ENCODE measurements at regions not wholly inside any gene's neighbourhood (a gene's known extent, or its start where the extent isn't known, plus 50 kb on each side); places are given as distances from the start of the nearest gene placed in this dataset.
"Not testable (repeated sequence)": the region's sequence is repeated elsewhere in the genome, so short reads cannot be mapped to it uniquely, and the experiment has no call there.

DNA sequence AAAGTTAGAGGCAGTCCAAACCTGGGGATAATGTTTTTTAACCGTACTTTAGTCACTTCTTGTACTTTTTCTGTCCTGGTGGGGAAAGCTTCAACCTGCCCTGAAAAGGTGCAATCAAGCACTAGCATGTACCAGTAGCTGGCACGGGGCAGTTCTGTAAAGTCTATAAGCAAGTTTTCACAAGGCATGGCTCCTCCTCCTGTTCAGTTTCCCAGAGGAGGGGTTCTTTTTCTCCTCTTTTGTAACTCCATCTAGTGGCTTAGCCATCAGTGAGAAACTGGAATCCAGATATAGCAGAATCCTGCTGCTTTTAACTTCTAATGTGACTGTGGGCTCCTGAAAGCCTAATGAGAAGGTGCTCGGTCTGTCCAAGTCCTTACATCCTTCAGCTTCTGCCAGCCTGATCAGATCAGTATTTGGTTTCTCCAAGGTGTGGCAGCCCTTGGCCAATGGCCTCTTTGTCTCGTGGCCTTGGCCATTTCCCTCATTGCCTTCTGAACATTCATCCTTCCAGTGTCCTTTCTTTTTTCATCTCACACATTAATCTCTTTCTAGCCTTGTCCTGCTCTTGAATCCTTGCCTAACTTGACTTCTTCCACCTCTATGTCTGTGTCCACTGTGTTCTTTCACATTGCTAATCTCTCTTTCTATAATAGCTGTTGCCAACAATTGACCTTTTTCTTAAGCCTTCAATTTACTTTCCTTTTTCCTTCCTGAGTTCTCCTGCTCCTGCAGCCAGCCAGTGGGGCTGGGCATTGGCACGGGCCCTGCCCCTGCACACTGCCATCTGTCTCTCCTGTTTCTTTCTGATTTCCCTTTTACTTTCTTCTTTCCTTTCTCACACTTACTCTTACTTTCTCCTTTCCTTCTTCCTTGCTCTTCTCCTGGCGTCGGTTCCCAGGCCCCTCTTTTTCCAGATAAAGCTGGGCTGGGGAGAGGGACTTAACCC lies 222.0 kb upstream of the SYNCRIP start:
- DNase-seq (ENCODE audit: low spot score), result no peak

DNA sequence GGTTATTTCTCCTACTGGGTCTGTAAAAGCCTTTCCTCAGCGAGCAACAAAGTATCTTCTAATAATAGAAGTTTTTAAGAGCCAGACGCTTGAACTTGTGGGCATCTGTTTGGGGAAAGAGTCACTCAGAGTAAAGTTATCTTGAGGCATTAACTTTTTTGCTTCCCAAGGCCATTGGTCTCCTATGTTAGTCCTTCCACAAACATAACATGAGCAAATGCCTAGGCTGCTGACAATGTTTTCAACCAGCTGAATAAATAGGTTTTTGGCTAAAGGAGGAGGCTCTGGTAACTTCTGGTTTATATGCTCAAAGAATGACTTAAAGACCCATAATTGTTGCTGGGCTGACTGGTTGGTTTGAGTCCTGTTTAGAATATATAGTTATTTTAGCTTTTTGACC lies 213.5 kb upstream of the SYNCRIP start:
- DNase-seq (ENCODE audit: low spot score), result no peak

DNA sequence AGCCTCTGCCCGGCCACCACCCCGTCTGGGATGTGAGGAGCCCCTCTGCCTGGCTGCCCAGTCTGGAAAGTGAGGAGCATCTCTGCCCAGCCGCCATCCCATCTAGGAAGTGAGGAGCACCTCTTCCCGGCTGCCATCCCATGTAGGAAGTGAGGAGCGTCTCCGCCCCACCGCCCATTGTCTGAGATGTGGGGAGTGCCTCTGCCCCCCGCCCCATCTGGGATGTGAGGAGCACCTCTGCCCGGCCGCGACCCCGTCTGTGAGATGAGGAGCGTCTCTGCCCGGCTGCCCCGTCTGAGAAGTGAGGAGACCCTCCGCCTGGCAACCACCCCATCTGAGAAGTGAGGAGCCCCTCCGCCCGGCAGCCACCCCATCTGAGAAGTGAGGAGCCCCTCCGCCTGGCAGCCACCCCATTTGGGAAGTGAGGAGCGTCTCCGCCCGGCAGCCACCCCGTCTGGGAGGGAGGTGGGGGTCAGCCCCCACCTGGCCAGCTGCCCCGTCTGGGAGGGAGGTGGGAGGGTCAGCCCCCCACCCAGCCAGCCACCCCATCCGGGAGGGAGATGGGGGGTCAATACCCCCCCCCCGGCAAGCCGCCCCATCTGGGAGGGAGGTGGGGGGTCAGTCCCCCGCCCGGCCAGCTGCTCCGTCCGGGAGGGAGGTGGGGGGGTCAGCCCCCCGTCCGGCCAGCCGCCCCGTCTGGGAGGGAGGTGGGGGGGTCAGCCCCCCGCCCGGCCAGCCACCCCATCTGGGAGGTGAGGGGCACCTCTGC lies 195.8 kb upstream of the SYNCRIP start:
- not testable (repeated sequence) for DNase-seq (ENCODE audit: low spot score)

DNA sequence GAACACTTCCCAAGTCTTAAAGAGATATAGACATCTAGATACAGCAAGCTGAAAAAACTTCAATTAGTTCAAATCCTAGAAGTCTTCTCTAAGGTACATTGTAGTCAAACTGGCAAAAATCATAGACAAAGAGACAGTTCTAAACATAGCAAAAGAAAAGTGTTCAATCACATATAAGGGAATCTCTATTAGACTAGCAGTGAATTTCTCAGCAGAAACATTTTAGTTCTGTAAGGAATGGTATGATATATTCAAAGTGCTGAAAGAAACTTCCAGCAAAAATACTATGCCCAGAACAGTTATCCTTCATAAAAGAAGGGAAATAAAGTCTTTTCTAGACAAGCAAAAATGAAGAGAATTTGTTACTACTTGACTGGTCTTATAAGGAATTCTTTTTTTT lies 186.3 kb upstream of the SYNCRIP start:
- no peak for DNase-seq (ENCODE audit: low spot score)

DNA sequence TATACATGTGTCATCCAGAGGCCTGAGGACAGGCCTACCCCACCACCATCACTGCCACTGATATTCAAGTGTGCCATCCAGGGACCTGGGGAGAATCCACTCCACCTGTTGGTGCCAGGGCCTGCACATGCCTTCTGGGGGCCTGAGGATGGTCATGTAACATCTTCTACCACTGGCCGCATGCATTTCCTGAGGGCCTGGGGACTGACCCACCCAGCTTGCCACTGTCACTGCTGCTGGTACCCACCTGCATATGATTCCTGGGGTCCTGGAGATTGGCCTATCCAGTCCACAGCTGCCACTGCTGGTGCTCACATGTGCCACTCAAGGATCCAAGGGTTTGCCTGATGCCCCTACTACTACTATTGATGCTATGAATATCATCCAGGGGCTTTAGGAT lies 184.3 kb upstream of the SYNCRIP start:
- DNase-seq (ENCODE audit: low spot score), result no peak

DNA sequence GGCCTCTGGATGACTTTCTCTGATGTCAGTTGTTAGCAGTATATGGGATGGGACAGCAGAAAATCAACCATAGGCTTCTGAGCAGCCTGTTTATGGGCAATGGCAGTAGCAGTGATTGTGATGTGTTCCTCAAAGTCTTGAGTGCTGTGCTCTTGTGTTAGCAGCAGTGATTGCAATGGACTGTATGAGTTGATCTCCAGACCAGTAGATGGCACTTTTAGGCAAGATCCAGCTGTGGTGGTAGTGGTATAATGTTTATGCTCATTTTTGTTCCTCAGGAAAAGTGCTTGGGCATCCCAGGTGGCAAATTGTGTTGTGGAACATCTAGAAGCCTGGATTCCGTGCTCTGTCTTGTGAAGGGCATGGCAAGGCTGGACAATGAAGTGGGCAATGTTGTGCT lies 181.6 kb upstream of the SYNCRIP start:
- no peak for DNase-seq (ENCODE audit: low spot score)

DNA sequence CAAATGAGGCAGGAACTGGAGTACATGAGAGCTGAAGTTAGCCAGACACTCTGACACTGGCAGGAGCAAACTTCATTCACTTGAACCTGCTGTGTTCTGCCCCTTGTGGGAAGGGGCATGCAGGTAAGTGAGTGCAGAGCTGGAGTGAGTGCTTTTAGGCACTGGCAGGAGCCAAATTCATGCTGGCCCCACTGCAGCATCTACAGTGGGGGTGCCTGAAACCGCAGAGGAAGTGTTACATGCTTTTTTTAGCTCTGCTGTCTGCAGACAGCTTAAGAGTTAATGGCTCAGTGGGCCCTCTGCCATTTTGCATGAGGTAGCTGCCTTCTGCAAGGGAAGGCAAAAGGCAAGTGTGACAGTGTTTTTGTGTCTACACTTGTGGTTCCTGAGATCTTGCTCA lies 167.9 kb upstream of the SYNCRIP start:
- DNase-seq (ENCODE audit: low spot score), result no peak

DNA sequence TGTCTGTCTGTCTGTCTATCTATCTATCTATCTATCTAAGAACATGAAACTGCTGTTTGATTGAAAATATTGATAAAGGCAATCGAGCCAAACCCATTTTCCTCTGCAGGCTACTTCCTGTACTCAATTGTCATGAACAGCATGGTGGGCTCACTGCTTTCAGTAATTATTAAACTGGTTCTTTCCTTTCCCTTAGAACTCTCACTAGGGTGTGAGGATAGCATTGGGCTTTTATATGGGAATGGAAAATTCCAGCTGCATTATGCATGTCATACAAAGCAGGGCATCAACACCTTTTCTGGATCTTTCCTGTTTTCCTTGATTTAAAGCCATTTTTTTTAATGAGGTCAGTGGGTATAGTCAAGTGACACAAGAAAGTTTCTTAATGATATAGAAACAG lies 161.0 kb upstream of the SYNCRIP start:
- no peak for DNase-seq (ENCODE audit: low spot score)

DNA sequence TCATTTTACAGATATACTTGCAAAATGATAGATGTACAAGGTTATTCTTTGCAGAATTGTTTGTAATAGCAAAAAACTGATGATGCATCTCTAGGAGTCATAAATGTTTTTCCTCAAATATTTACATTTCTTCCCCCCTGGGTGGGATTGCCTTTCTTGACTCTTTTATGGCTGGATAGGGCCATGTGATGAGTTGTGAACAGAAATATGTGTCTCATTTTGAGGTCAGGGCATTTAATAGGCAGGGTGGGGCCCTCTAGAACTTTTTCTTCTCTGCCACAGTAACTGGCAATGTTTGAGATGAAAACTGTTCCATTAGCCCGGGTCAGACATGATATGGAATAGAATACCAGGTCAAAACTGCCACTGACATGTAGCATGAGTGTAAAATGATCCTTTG lies 159.5 kb upstream of the SYNCRIP start:
- no peak for DNase-seq (ENCODE audit: low spot score)

DNA sequence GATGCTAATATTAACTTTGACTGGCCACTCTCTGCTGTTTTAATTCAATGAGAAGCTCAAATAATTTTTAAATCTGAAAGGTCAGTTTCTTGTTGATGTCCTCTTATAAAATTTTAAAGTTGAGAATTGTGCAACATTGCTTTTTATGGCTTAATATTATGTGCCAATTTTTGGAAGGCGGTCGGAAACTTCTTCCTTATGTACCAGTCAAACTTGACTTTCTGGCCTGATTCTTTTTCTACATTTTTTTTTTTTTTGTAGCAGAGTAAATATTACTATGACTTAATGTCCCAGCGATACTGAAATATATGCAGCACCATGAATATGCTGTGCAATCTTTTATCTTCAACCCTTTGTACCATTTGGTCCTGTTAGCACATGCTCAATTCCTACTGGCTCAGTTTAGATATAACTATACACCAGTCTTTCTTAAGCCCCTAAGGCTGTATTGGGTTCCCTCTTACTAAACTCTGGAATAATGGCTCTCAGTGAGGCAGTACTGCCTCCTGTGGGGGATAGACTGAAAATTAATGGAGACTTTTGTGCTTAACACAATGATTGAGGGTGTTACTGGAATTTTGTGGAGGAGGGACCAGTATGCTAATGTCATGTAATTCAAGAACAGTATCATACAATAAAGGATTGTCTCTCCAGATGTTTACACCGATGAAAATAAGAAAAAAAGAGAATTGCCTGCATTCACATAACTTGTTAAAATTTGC lies 156.4 kb upstream of the SYNCRIP start:
- DNase-seq (ENCODE audit: low spot score), result no peak

DNA sequence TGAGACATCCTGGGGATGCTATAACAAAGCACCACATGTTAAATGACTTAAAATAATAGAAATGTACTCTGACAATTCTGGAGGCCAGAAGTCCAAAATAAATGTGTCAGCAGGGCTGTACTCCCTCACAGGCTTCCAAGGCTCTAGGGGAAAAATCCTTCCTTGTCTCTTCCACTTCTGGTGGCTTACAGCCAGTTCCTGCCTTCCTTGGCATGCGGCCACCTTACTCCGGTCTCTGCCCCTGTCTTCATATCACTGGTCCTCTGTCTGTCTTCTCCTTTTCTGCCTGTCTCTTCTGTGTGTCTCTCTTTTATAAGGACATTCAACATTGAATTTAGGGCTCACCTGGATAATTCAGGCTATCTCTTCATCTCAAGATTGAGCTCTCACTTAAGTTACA lies 155.3 kb upstream of the SYNCRIP start:
- DNase-seq (ENCODE audit: low spot score), result no peak

DNA sequence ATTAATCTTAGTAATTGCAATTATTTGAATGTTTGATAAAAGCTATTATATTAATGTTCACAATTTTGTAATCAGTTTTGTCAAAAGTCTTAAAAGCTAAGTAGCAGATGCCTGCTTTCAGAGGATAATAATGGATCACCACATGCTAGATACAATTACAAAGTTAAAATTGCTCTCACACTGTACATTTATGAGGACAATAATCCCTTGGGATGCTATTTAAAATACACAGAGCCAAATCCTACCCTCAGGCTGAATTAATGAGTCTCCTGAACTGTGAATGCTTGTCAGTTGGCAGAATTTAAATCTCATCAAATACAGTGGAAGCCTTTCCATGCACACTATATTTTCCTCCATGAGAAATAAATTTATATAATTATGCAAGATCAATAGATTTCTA lies 153.3 kb upstream of the SYNCRIP start:
- no peak for DNase-seq (ENCODE audit: low spot score)

DNA sequence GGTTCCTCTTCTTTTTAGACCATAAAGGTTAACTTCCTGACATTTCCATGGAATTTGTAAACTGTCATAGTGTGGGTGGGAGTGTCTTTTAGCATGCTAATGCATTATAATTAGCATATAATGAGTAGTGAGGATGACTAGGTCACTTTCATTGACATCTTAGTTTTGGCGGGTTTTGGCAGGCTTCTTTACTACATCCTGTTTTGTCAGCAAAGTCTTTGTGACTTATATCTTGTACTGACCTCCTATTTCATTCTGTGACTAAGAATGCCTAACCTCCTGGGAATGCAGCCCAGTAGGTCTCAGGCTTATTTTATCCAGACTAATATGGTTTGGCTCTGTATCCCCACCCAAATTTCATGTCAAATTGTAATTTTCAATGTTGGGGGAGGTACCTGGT lies 149.6 kb upstream of the SYNCRIP start:
- DNase-seq (ENCODE audit: low spot score), result no peak

DNA sequence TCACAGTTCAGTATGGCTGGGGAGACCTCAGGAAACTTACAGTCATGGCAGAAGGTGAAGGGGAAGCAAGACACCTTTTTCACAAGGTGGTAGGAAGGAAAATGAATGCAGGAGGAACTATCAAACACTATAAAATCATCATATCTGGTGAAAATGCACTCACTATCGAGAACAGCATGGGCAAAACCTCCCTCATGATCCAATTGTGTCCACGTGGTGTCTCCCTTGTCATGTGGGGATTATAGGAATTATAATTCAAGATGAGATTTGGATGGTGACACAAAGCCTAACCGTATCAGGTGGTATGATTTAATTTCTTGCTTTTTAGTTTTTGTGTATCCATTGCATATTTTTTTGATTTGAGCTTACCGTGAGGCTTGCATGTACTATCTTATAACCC lies 133.2 kb upstream of the SYNCRIP start:
- no peak for DNase-seq (ENCODE audit: low spot score)

DNA sequence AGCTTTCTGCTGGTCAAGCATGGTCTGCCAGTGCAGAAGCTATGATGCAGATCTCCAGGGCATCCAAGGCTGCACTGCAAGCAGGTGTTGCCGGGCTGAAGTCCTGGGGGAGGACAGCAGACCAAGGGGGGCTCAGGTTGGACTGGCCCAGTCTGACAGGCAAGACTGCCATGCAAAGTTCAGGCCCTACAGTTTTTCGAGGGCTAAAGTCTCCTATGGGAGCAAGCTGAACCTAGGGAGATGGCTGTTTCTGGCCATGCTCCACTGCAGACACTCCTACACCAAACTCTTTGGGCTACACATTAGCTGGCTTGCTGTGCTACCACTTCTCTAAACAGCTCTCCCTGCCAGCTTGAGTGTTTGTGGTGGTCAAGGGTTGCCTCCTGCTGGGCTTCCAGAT lies 130.0 kb upstream of the SYNCRIP start:
- no peak for DNase-seq (ENCODE audit: low spot score)

DNA sequence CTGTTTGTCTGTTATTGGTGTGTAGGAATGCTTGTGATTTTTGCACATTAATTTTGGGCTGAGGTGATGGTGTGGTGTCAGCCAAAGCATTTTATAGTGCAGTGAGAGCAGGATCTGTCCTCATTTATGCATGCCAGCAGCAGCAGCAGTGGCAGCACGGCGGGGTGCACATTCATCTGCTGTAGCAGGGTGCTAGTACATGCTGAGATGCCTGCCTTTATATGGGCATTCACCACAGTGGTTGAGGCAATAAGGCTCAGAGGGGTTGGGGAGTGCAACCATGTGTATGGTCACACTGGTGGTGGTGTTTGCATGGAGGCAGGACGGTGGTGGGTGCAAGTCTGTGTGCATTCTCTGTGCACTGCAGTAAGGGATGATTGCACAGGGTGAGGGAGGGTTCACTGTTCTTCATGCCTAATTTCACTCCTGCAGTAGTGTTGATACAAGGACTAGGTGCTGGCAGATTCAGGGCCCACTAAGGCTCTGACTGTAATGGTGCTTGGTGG lies 129.3 kb upstream of the SYNCRIP start:
- DNase-seq (ENCODE audit: low spot score), result no peak

DNA sequence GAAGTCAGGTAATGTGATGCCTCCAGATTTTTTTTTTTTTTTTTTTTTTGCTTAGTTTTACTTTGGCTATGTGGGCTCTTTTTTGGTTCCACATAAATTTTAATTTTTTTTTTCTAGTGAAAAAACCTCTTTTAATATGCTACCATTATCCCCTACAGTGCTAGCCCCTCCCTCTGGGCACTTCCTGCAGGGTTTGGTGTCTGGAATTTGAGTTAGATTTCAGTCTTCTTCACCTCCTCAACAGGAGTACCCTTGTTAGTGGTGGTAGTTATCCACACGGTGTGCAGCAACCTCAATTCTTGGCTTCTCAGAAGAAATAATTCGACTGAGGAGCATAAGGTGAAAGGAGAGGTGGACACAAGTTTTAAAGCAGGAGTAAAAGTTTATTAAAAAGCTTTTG lies 128.8 kb upstream of the SYNCRIP start:
- no peak for DNase-seq (ENCODE audit: low spot score)

DNA sequence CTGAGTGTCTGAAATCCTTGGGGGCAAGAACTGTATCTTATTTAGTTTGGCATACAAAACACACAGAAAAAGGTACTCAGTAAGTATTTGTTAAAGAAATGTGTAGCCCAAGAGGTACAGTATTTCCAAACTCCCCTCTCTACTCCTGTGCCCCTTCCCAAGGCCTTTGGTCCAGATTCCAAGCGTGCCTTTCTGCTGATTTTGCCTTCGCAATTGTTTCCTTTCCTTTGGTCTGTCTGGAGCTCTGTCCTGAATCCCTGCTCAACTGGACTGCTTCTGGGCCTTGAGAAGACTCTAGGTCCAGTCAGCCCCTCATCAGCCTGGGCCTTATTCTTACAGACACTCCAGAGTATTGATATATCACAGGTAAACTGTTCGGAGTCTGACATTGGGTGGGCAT lies 122.2 kb upstream of the SYNCRIP start:
- DNase-seq (ENCODE audit: low spot score), result no peak

DNA sequence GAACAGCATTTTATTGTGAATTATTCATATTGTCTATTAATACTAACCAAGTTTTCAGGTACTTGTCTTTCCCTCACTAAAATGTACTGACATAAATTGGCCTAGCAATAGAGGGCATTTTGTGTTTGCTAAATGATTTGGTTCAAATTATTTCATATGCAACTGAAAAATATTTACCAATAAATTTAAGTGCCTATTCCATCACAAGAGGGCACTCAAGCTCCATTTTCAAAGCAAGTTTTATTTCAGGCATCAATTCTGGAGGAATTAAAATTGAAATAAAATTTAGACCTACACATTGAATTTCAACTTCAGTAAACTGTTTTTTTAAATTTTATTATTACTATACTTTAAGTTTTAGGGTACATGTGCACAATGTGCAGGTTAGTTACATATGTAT lies 114.3 kb upstream of the SYNCRIP start:
- peak; percentile 46 for DNase-seq (ENCODE audit: low spot score)

DNA sequence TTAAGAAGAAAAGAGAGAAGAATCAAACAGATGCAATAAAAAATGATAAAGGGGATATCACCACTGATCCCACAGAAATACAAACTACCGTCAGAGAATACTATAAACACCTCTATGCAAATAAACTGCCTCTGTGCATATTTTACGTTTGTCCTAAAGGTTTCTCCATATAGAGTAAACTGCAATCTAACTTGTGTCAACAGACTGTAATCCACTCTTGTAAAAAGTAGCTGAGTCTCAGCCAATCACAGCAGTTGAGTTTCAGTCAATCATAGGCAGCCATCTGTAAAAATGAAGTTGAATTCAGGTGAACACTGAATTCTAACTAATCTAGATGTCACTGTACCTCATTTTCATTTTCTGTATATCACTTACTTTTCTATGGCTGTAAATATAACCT lies 112.2 kb upstream of the SYNCRIP start:
- DNase-seq (ENCODE audit: low spot score), result no peak

DNA sequence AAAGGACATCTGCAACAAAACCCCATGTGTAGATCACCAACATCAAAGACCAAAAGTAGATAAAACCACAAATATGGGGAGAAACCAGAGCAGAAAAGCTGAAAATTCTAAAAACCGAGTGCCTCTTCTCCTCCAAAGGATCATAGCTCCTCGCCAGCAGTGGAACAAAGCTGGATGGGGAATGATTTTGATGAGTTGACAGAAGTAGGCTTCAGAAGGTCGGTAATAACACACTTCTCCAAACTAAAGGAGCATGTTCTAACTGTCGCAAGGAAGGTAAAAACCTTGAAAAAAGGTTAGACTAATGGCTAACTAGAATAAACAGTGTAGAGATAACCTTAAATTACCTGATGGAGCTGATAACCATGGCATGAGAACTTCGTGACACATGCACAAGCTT lies 109.9 kb upstream of the SYNCRIP start:
- no peak for DNase-seq (ENCODE audit: low spot score)

DNA sequence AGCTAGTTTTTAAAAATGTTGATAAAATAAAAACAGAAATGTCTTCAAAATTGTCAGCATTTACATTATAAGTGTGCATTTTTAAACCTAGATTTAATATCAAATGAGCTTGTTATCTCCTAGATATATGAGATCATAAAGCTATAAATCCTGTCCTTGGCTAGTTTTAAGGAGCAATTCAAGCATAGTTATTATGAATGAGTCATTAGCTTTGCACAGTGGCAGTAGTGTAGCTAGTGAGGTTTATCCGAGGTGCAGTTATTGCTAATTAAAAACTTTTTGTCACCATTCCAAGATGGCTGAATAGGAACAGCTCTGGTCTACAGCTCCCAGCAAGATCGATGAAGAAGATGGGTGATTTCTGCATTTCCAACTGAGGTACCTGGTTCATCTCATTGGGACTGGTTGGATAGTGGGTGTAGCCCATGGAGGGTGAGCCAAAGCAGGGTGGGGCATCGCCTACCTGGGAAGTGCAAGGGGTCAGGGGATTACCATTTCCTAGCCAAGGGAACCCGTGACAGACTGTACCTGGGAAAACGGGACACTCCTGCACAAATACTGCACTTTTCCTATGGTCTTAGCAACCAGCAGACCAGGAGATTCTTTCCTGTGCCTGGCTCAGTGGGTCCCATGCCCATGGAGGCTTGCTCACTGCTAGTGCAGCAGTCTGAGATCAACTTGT lies 108.8 kb upstream of the SYNCRIP start:
- no peak for DNase-seq (ENCODE audit: low spot score)

Data from GM03348 (cell line).